GM18502 (cell line): ENCODE measurements at regions not wholly inside any gene's neighbourhood (a gene's known extent, or its start where the extent isn't known, plus 50 kb on each side); places are given as distances from the start of the nearest gene placed in this dataset.

ENCODE experiments used
- ATAC-seq: cut with Tn5 transposase; IDR thresholded peaks from one replicate; pipeline ENCODE4 v1.9.1; 2021; ENCODE audit warnings: mild to moderate bottlenecking; ENCODE audit not compliant: unreplicated experiment, poor library complexity

DNA sequence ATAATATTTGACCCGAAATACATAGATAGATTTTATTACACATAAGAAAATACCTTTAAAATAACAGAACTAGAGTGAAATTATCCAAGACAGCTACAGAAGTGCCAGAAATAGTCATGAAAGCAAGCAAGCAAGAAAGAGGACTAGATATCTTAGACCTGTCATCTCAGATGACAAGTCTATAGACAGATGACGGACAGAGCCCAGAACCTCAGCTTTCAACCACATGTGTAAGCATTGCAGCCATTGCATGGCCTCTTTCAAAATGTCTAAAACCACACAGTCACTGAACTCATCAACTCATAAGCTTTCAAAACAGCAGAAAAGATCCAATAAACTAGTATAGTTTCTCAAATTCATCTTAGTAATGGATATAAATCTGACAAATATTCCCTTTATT lies 59.8 kb upstream of the FHIT start:
- no peak for ATAC-seq

DNA sequence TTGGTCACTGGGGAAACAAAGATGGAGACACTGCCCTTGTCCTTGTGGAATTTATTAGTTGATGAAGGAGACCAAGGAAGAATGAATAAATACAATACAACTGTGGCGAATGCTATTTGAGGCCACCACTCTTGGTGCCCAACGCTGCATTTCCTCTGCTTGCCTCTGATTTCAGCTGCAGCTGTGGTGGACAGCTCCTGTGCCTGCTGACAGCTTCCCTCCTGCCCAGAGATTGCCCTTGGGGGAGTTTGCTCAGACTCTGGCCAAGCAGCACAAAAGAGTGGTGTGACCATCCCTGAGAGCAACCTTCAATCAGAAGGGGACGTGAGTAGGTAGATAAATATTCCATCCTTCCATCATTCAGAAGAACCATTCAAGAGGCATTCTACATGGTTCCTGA lies 64.6 kb upstream of the FHIT start:
- ATAC-seq: no peak

GRCh38 chr3:61323094-61323493 lies 71.8 kb upstream of the FHIT start:
- no peak for ATAC-seq

- no peak for ATAC-seq
These were observed 80.8 kb upstream of the FHIT start for GRCh38 chr3:61331929-61332552.

GRCh38 chr3:61333192-61333961 lies 82.1 kb upstream of the FHIT start:
- no peak for ATAC-seq

DNA sequence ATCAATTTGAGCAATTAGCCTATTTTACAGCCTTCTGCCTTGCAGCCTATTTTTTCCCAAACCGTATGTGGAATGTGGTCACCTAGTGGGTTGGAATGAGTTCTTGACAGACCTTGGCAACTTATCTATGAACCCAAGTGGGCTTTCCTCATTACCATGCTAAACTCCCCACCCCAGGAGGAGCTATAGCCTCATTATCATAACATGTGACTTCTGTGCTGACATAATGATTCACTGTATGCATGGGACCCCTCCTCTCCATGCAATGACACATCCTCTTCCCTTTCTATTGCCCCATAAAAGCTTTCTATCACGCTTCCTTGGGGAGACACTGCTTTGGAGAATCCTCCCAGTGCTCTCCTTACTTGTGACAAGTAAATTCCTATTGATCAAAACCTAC lies 83.5 kb upstream of the FHIT start:
- ATAC-seq: no peak

GRCh38 chr3:61340931-61341461 lies 89.7 kb upstream of the FHIT start:
- ATAC-seq: no peak

- ATAC-seq: no peak
These were observed 92.3 kb upstream of the FHIT start for GRCh38 chr3:61343543-61343942.

- ATAC-seq: no peak
These were observed 93.8 kb upstream of the FHIT start for GRCh38 chr3:61345020-61345419.

GRCh38 chr3:61347981-61348380 lies 96.7 kb upstream of the FHIT start:
- ATAC-seq: no peak

GRCh38 chr3:61349717-61350116 lies 98.5 kb upstream of the FHIT start:
- no peak for ATAC-seq

DNA sequence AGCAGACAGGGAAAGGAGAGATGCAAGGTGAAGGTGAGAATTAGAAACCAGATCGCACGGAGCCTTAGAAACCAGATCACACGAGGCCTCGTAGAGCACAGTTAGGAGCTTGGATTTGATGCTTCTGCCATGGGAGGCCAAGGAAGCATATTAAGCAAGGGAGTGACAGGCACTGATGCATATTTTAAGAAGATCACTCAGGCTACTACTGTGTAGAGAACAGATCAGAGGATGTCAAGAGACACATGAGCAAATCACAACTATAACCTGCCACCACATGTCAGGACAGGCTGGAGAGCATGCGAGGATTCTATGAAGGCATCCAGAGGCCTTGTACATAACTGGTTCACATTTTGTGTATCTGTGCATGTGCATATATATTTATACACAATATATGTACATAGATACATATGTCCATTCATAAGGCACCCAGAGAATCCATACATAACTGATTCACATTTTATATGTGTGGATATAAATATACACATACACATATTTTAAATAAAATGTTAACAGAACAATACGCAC lies 99.6 kb upstream of the FHIT start:
- ATAC-seq: no peak

DNA sequence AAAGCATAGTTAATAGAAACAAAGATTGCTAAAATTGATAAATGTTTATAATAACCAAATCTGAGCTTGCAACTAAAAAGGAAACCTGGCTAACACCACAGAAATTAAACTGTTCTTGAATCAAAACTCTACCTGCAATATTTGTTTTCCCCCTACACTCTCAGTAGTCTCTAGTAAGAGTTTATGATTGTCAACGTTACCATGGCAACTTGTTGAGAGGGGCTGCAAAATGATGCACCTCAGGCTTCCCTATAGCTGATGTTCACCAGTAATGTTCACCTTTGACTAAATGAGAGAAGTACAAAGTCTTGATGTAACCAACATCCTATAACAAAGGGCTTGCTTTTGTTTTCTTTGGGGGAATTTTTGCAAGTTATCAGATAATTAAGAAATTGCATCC lies 101.1 kb upstream of the FHIT start:
- no peak for ATAC-seq

GRCh38 chr3:61353382-61353781 lies 102.1 kb upstream of the FHIT start:
- no peak for ATAC-seq

DNA sequence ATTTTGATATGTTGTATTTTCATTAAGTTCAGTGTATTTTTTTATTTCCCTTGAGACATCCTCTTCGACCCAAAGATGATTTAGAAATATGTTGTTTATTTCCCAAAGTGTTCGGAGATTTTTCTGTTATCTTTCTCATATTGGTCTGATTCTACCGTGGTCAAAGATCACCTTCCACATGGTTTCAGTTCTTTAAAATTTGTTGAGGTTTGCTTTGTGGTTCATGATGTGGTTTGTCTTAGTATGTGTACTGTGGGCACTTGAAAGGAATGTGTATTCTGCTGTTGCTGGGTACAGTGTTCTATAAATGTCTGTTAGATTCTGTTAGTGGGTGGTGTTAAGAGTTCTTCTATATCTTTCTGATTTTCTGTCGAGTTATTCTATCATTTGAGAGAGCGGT lies 103.4 kb upstream of the FHIT start:
- ATAC-seq: no peak

DNA sequence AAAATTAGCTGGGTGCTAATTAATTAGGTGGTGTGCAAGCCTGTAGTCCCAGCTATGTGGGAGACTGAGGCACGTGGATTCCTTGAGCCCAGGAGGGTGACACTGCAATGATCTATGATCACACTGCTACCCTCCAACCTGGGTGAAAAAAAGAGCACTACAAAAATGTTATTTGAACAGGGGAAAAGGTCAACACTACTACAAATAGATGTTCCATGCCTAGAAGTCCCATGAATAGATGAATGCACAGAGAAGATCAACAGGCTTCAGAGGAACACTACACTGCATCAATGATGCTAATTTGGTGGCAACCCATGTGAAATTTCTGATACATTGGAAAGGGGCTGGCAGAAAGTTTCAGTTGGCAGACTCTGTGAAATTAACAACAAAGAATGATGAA lies 105.4 kb upstream of the FHIT start:
- ATAC-seq: no peak

DNA sequence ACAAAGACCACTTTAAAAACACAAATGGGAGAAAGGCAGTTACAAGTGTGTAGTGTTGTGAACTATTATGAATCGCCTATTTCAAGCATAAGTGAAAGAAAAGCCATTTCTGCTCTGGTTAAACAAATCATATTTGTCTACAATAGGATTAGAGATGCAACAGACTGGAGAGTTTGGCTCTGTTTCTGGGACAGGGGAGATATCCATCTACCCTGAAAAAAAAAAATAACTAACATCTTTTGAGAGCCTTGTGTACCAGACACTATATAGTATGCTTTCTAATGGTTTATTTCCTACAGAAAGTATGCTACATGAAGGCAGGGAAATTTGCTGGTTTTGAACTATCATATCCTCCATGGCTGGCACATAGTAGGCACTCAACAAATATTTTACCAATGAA lies 106.7 kb upstream of the FHIT start:
- ATAC-seq: no peak

DNA sequence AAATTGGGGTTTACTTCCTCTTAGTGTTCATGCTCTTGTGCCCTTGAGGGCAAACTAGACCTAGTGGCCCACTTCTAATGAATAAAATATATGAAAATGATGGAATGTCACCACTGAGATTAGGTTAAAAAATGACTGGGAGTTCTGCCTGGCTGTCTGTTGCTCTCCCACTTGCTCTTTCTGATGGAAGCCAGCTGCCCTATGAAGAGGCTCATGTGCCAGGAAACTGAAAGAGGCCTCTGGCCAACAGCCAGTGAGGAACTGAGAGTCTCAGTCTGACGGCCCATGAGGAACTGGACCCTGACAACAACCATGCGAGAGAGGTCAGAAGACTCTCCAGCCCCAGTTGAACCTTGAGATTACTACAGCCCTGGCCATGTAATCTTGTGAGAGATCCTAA lies 107.1 kb upstream of the FHIT start:
- ATAC-seq: peak; percentile 99

GRCh38 chr3:61360297-61360965 lies 109.2 kb upstream of the FHIT start:
- no peak for ATAC-seq

DNA sequence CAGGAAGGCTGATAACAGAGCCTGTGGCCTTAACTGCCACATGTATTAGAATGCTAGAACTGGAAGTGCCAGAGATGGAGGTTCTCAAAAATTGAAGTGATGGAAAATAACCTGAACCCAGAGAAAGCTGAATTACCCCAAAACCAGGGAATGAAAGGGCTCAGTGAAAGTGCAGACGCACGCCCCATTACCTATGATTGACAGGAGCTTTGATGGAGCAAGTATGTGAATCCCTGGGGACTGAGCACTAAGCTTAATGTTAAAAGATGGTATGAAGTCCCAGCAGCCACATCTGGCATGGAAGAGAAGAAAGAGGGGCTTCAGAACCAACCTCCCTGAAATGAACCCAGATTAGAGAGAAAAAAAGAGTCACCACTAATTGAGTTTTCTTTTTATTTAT lies 118.4 kb upstream of the FHIT start:
- ATAC-seq: no peak

GRCh38 chr3:61371123-61371522 lies 119.9 kb upstream of the FHIT start:
- ATAC-seq: no peak
